Suprapubic skin (tissue), 3 donors: ENCODE measurements at regions not wholly inside any gene's neighbourhood (a gene's known extent, or its start where the extent isn't known, plus 50 kb on each side); places are given as distances from the start of the nearest gene placed in this dataset.

Experiments used
- POLR2A ChIP-seq, 2 donors: fragments of 450-650 bp; IDR thresholded peaks; one replicate each; pipeline ENCODE4 v1.6.1; 2017; ENCODE audit warnings: antibody characterized with exemption in 2 of 2, mild to moderate bottlenecking in 2 of 2, moderate library complexity in 2 of 2
- TF ChIP-seq, protein P1 (sequence below), 2 donors: fragments of 200-600 bp in 1 of 2; fragments of 450-650 bp in 1 of 2; sonication (generic) in 1 of 2; IDR thresholded peaks; one replicate each; pipeline ENCODE4 v1.5.1; 2016 to 2019; ENCODE audit warnings: antibody characterized with exemption in 2 of 2, mild to moderate bottlenecking in 1 of 2, moderate library complexity in 1 of 2

DNA sequence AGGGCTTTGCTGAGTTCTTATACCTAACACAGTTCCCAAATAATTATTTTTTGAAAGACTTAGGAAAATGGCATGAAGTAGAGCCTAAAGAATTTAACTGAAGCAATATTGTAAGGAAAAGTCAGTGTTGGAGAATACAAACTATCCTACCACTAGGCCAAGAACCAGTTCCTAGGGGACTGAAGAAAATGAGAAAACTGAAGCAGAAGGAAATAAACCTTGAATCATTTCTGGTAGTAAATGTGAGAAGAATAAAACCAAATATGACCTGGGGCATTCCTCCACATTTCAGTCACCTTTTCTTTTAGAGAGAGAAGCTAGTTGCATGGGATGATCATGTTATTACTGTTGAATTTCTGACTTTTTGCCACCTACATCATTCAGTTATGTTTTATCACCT is 1393.9 kb upstream of the C9orf72 start:
- TF ChIP-seq, protein P1, sequence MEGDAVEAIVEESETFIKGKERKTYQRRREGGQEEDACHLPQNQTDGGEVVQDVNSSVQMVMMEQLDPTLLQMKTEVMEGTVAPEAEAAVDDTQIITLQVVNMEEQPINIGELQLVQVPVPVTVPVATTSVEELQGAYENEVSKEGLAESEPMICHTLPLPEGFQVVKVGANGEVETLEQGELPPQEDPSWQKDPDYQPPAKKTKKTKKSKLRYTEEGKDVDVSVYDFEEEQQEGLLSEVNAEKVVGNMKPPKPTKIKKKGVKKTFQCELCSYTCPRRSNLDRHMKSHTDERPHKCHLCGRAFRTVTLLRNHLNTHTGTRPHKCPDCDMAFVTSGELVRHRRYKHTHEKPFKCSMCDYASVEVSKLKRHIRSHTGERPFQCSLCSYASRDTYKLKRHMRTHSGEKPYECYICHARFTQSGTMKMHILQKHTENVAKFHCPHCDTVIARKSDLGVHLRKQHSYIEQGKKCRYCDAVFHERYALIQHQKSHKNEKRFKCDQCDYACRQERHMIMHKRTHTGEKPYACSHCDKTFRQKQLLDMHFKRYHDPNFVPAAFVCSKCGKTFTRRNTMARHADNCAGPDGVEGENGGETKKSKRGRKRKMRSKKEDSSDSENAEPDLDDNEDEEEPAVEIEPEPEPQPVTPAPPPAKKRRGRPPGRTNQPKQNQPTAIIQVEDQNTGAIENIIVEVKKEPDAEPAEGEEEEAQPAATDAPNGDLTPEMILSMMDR (IDR thresholded peaks at IDR 0.05) = no peak
- no peak for TF ChIP-seq POLR2A (IDR thresholded peaks at IDR 0.05)
